Epithelial cell of prostate (primary cell): ENCODE measurements at regions not wholly inside any gene's neighbourhood (a gene's known extent, or its start where the extent isn't known, plus 50 kb on each side); places are given as distances from the start of the nearest gene placed in this dataset.
"Not testable (repeated sequence)": the region's sequence is repeated elsewhere in the genome, so short reads cannot be mapped to it uniquely, and the experiment has no call there.

Experiments used
- DNase-seq: peaks from one replicate; pipeline ENCODE4 v3.0.0-alpha.2; 2011; ENCODE audit warnings: low read depth, low spot score
- H3K27ac ChIP-seq: fragments of 450-650 bp; 2 replicates; pipeline ENCODE4 v1.5.1; 2017; ENCODE audit warnings: mild to moderate bottlenecking

- DNase-seq: no peak
- H3K27ac ChIP-seq: no peak overlapping the region
Observed at GRCh38 chr20:12067686-12068085, 150.0 kb downstream of the BTBD3 start.

DNA sequence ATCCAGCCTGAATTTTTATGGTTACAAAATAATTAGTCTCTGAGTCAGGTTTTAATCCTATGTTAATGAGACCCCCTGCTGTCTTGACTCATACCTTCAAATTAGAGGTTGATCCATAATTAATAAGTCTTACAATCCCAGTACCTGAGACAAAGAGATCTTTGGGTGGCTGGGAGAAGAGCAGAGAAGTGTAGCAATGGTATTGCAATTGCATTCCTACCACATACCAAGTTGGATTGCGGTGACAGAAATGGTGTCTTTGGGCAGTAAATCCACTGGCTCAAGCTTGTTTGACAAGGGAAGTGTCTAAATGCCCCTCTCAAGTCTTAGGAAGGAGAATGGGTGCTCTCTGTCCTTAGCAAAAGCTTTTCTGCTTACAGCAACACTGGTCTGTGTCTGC lies 150.4 kb downstream of the BTBD3 start:
- no peak for DNase-seq
- no peak overlapping the region for H3K27ac ChIP-seq

DNA sequence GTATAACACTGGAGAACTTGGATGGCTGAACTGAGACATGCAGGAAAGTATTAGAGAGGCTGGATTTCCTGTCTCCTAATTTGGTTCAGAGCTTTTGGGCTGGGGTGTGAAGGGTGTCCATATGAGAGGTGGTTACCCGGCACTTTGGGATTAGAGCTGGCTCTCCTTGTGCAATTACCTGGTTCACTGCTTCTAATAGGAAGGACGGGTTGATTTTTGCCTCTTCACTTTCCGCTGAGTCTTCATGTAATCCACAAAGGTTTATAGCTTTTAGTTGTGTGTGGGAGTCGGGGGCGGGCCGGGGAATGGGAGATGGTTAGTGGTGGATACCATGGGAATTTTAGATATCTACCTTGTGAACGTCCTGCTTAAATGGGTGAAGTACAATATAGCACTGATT lies 151.5 kb downstream of the BTBD3 start:
- H3K27ac ChIP-seq: no peak overlapping the region
- DNase-seq: no peak

DNA sequence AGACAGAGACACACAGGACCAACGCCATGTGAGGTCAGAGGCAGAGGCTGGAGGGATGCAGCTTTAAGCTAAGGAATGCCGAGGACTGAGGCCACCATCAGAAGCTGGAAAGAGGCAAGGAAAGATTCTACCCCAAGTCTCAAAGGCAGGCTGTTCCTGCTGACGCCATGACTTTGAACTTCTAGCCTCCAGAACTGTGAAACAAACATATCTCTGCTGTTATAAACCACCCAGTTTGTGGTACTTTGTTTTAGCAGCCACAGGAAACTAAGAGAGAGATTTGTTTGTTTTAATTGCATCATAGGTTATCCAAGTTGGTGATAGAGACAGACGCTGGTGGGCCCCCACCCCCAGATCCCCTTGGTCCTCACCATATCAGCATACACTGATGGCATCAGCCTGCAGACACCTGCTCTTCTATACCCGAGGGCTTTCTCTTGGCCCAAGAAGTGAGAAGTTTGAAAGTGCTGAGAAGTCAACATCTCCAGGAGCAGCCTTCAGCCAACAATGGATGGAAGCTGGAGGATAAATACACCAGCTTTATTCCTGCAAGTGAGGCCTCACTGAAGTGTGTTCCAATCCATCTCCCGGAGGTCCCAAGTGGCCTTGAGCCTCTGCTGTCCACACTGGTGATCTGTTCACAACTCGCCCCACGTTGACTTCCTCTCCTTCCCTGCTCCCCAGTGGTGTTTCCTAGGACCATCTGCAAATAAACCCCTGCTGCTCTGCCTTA lies 154.7 kb downstream of the BTBD3 start:
- H3K27ac ChIP-seq: no peak overlapping the region
- DNase-seq: no peak

GRCh38 chr20:12072954-12073264 lies 155.2 kb downstream of the BTBD3 start:
- DNase-seq: no peak
- no peak overlapping the region for H3K27ac ChIP-seq

- H3K27ac ChIP-seq: no peak overlapping the region
- DNase-seq: no peak
Observed at GRCh38 chr20:12074111-12074655, 156.5 kb downstream of the BTBD3 start.

- no peak for DNase-seq
- H3K27ac ChIP-seq: no peak overlapping the region
Observed at GRCh38 chr20:12076200-12076599, 158.5 kb downstream of the BTBD3 start.

- H3K27ac ChIP-seq: no peak overlapping the region
Observed at GRCh38 chr20:12077875-12078274, 160.2 kb downstream of the BTBD3 start.

GRCh38 chr20:12079490-12079889 lies 161.8 kb downstream of the BTBD3 start:
- no peak overlapping the region for H3K27ac ChIP-seq
- DNase-seq: no peak

More at GRCh38 chr20:12077875-12078274, 160.2 kb downstream of the BTBD3 start:
- DNase-seq: no peak

DNA sequence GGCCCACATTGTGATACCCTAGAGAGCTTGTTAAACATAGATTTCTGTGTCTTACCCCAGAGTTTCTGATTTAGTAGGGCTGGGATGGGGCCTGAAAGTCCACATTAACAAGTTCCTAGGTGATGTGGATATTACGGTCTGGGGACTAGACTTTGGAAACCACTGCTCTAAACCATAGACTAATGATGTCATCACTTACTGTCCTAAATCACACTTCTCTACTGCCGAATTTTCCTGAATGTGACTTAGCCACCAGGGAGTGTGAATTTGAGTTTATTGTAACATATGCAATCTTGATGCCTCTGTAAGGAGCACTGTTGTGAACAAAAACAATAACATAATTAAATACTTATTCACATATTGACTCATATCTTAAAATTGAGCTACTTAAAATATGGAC lies 165.6 kb downstream of the BTBD3 start:
- H3K27ac ChIP-seq: no peak overlapping the region
- DNase-seq: no peak

GRCh38 chr20:12084482-12084881 lies 166.8 kb downstream of the BTBD3 start:
- no peak for DNase-seq
- no peak overlapping the region for H3K27ac ChIP-seq

DNA sequence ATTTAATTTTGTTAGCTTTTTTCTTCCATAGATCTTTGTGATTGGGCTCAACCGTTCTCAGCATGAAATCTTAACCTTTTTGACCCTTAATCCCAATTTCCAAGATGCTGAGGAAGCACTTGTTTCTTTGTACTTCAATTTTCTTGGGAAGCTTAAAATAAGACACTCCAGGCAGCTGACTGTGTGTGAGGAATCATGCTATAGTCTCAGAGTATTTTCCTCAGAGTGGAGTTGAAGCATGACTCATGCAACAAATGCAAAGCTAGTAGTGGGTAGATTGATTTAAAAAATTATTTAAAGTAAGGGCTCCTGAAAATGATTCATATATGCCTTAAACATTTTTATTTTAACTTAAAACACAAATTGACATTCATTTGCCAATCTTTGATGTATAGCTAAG lies 168.7 kb downstream of the BTBD3 start:
- DNase-seq: no peak
- no peak overlapping the region for H3K27ac ChIP-seq

DNA sequence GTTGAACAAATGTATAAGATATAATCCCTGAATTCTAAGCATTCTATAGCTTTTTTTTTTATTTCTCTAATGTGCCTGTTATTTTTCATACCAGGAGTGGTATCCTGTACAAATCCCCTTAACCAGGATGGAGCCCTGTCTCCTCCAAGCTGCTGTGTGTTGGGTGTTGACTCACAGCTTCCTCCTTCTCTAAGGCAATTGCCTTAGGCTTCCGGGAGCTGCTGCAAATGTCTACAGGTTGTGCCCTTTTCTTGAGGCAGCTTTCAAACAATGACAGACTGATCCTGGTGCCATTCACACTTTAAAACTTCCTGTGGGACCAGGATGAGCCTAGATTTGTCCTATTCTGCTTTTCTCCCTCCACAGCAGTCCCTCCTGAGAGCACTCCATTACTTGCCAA lies 173.2 kb downstream of the BTBD3 start:
- no peak for DNase-seq

GRCh38 chr20:12093057-12093796 lies 175.5 kb downstream of the BTBD3 start:
- no peak overlapping the region for H3K27ac ChIP-seq
- DNase-seq: no peak

More for the DNA sequence above, 173.2 kb downstream of the BTBD3 start:
- H3K27ac ChIP-seq: no peak overlapping the region

GRCh38 chr20:12093797-12094190 lies 176.1 kb downstream of the BTBD3 start:
- not testable (repeated sequence) for H3K27ac ChIP-seq, DNase-seq

GRCh38 chr20:12095180-12095920 lies 177.7 kb downstream of the BTBD3 start:
- H3K27ac ChIP-seq: no peak overlapping the region
- DNase-seq: no peak

GRCh38 chr20:12098421-12098820 lies 180.7 kb downstream of the BTBD3 start:
- H3K27ac ChIP-seq: no peak overlapping the region
- no peak for DNase-seq

DNA sequence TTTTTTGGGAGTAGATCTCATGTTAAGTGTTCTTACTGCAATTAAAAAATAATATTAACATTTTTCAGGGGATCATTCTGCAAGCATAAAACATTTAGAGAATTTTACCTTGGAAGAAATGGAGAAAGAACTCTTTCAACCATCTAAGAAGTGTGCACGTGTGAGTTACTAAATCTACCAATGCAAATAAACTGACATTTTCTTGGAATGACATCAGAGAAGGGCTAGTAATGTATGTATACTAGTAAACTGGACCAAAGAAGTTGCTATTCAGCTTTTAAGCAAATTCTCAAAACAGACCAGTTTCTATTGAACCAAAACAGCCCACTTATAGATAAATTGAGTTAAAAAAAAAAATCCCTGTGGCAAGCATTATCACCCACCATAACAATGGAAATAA lies 191.2 kb downstream of the BTBD3 start:
- H3K27ac ChIP-seq: no peak overlapping the region
- DNase-seq: no peak

- DNase-seq: no peak
- no peak overlapping the region for H3K27ac ChIP-seq
Observed at GRCh38 chr20:12110274-12110673, 192.6 kb downstream of the BTBD3 start.

DNA sequence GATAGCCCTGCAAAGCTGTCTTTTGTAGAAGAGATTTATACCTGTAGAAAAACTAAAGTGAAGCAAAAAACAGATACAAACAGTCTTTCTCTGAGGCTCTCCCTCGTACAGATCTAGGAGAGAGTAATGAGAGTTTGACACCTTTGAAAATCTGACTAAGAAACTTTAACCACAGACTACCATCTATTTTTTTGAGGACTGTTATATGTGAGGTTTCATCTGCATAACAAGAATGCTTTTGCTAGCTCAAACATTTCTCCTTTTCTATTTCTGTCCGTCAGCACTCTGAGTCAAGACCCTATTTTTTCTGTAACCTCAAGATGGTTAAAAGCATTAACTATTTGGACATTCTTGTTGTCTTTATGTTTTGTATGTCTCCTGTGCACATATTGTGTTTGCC lies 193.0 kb downstream of the BTBD3 start:
- H3K27ac ChIP-seq: no peak overlapping the region
- no peak for DNase-seq
